T-helper 17 cell (primary cell): ENCODE measurements at regions not wholly inside any gene's neighbourhood (a gene's known extent, or its start where the extent isn't known, plus 50 kb on each side); places are given as distances from the start of the nearest gene placed in this dataset.

Experiments used
- ATAC-seq: fragments of 150-1000 bp; cut with Tn5 transposase; 2 replicates; pipeline ENCODE4 v1.10.0; 2021; ENCODE audit warnings: mild to moderate bottlenecking, moderate library complexity
- DNase-seq, 3 donors: peaks; one replicate each; pipeline versions ENCODE4 v3.0.0 to v3.0.0-alpha.2; 2020 to 2021
- H3K9me3 ChIP-seq: one replicate; pipeline ENCODE4 v1.7.0; 2013; ENCODE audit warnings: low read length, mild to moderate bottlenecking; ENCODE audit not compliant: control insufficient read depth, poor library complexity, severe bottlenecking
- H3K27ac Mint-ChIP-seq: one replicate; pipeline ENCODE4 v1.8.0; 2022; ENCODE audit warnings: mild to moderate bottlenecking, moderate library complexity, mixed read lengths
- H3K27me3 Mint-ChIP-seq: one replicate; pipeline ENCODE4 v1.8.0; 2022; ENCODE audit warnings: mixed read lengths
- H3K36me3 Mint-ChIP-seq: one replicate; pipeline ENCODE4 v1.8.0; 2022; ENCODE audit warnings: low read depth, mixed read lengths
- H3K4me1 Mint-ChIP-seq: one replicate; pipeline ENCODE4 v1.8.0; 2022; ENCODE audit warnings: mild to moderate bottlenecking, mixed read lengths
- H3K4me3 Mint-ChIP-seq: one replicate; pipeline ENCODE4 v1.8.0; 2022; ENCODE audit warnings: mild to moderate bottlenecking, moderate library complexity, mixed read lengths

DNA sequence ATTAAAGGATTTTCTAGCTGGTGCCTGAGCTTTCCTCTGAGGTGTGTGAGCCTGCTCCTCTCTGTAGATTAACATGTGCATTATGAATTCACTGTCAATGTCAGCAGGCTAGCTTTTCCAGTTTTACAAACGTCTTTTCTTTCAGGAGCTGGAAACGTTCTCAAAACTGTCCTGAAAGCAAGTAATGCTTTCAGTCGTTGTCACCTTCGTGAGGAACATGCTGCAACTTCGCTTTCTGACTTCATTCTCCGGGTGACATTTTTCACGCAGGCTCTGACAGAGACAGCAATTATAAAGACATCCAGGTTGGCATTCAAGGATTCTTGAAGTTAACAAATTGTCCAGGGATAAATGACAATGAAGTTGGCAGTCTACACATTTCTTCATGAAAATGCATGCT lies 671.5 kb downstream of the DHX35 start:
- no peak overlapping the region for H3K4me3 Mint-ChIP-seq
- no peak for ATAC-seq
- H3K4me1 Mint-ChIP-seq: no peaks in the 10 kb centered on the region
- no peak overlapping the region for H3K27ac Mint-ChIP-seq
- no peak for DNase-seq
- H3K9me3 ChIP-seq: no peaks in the 10 kb centered on the region
- no peaks in the 10 kb centered on the region for H3K27me3 Mint-ChIP-seq
- H3K36me3 Mint-ChIP-seq: no peaks in the 10 kb centered on the region

DNA sequence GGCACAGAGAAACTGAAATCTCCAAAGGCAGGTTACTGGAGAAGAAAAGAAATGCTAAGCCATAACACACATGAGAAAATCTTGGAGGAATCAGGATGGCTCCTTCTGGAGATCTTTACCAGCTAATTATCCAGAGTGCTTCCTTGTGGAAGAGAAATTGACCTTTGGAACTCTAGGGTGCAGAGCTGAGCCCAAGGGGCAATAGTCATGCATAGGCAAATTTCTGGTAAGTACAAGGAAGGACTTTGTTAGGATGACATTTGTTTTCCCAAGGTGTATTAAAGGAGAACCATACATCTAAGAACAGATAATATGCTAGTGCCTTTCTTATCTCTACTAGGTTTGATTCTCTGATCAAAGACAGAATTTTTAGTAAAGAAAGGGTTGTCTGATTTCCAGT lies 670.6 kb downstream of the DHX35 start:
- Mint-ChIP-seq H3K4me3 (no peak overlapping the region), H3K27me3 (no peaks in the 10 kb centered on the region), H3K4me1 (no peaks in the 10 kb centered on the region), H3K27ac (no peak overlapping the region), H3K36me3 (no peaks in the 10 kb centered on the region)
- DNase-seq (no peak), ATAC-seq (no peak)
- H3K9me3 ChIP-seq: no peaks in the 10 kb centered on the region

DNA sequence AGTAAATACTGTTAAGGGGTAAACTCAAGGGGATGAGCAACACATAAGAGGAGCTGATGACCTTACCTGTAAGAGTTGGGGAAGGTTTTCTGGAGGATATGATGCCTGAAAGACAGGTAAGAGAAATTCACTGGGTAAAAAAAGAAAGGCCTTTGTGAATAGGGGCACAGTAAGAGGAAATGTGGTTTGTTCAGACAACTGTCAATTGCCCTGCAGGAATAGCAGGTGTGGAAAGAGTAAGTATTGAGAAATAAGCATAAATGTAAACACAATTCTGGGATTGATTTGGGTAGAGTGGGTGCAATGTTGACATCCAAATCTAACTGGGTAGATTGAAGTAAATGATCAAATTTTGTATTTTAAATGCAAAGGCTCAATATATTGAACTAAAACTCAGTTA lies 670.0 kb downstream of the DHX35 start:
- no peak for DNase-seq
- H3K4me1 Mint-ChIP-seq: no peaks in the 10 kb centered on the region
- no peaks in the 10 kb centered on the region for H3K36me3 Mint-ChIP-seq
- ATAC-seq: no peak
- H3K9me3 ChIP-seq: no peaks in the 10 kb centered on the region
- no peak overlapping the region for H3K4me3 Mint-ChIP-seq
- no peaks in the 10 kb centered on the region for H3K27me3 Mint-ChIP-seq
- no peak overlapping the region for H3K27ac Mint-ChIP-seq

DNA sequence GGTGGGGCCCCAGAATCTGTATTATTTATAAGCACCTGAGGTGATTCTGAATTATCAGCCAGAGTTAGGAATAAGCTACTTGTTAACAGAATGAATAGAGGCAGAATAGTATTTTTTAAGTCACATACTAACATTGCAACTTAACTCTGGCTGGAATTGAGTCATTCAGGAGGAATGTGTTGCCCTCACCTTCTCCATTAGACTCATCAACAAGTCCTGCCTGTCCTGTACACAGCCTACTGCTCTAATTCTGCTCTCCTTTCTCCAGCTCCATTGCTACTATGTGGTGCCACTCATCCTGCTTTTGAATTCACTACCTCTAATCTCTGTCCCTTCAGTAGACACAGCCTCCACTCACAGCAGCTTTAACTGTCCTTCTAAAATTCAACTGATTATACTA lies 669.4 kb downstream of the DHX35 start:
- Mint-ChIP-seq H3K36me3 (no peaks in the 10 kb centered on the region), H3K27ac (no peak overlapping the region), H3K27me3 (no peaks in the 10 kb centered on the region), H3K4me1 (no peaks in the 10 kb centered on the region), H3K4me3 (no peak overlapping the region)
- no peak for DNase-seq
- ATAC-seq: no peak
- H3K9me3 ChIP-seq: no peaks in the 10 kb centered on the region

DNA sequence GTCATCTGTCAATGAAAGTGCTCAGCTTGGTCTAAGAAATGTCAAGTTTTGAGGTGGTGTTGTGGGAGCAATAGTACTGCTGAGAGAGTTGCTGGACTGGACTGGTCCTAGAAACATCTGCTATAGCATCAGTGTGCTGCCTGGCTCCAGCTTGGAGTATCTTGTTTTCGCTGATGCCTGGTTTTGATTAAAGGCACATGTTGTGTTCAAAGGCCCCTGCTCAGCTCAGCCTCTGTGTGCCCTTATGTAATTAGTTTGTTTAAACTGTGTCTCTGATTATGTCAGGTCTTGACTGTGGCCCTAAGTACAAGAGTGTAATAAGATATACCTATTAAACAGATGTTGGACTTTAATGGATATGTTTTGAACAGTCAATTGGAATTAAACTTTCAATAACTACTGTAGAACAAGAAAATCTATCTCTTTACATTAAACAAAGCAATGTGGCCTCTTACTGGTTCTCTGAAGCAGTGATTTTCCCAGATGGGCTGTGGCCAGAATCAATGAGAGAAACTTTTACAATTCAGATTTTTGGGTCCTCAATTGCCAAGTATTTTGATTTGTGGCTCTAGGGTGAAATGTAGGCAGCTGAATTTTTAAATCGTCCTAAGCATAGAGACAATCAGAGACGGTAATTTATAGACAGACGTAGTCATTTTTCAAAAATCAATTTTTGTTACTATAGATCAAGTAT lies 668.2 kb downstream of the DHX35 start:
- Mint-ChIP-seq H3K36me3 (no peaks in the 10 kb centered on the region), H3K4me1 (no peaks in the 10 kb centered on the region), H3K27ac (no peak overlapping the region), H3K27me3 (no peaks in the 10 kb centered on the region), H3K4me3 (no peak overlapping the region)
- H3K9me3 ChIP-seq: no peaks in the 10 kb centered on the region
- DNase-seq (no peak), ATAC-seq (no peak)

DNA sequence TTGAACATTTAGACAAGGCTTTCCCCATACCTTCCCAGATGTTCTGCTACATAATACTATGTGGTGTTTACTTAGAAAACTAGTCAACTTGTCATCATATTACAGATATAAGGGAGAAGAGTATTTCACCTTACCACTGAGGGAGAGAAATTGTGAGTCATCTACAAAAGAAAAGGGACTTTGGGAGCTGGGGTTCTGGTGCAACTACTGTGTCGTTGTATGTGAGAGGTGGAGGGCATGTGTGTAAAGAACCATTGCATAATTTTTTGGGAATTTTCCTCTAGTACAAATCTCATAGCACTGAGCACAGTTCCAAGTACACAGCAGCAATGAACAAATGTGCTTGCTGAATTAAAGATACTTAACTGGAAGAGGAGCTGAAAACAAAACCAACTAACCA lies 665.6 kb downstream of the DHX35 start:
- no peak for ATAC-seq
- peak overlapping the region; percentile 19 for H3K27ac Mint-ChIP-seq
- H3K9me3 ChIP-seq: no peaks in the 10 kb centered on the region
- H3K4me3 Mint-ChIP-seq: no peak overlapping the region
- H3K36me3 Mint-ChIP-seq: no peaks in the 10 kb centered on the region
- H3K27me3 Mint-ChIP-seq: no peaks in the 10 kb centered on the region
- DNase-seq: no peak
- no peaks in the 10 kb centered on the region for H3K4me1 Mint-ChIP-seq

DNA sequence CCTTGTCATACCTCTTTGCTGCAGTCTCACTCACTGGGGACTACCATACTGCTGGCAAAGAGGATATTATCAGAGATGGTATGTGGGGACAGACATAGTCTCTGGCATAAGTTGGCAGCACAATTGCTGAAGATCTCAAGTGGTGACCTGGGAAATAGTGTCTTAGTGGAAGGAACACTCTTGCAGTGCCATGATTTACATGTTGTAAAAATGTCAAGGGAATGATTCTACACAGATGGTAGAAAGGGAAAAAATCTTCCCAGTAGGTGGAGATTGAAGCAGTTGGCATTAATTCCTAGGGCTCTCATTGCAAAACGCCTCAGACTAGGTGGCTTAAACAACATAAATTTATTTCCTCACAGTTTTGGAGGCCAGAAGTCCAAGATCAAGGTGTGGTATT lies 662.2 kb downstream of the DHX35 start:
- no peaks in the 10 kb centered on the region for H3K4me1 Mint-ChIP-seq
- H3K9me3 ChIP-seq: no peaks in the 10 kb centered on the region
- no peak overlapping the region for H3K27ac Mint-ChIP-seq
- DNase-seq: no peak
- H3K4me3 Mint-ChIP-seq: no peak overlapping the region
- H3K27me3 Mint-ChIP-seq: no peaks in the 10 kb centered on the region
- ATAC-seq: no peak
- no peaks in the 10 kb centered on the region for H3K36me3 Mint-ChIP-seq

DNA sequence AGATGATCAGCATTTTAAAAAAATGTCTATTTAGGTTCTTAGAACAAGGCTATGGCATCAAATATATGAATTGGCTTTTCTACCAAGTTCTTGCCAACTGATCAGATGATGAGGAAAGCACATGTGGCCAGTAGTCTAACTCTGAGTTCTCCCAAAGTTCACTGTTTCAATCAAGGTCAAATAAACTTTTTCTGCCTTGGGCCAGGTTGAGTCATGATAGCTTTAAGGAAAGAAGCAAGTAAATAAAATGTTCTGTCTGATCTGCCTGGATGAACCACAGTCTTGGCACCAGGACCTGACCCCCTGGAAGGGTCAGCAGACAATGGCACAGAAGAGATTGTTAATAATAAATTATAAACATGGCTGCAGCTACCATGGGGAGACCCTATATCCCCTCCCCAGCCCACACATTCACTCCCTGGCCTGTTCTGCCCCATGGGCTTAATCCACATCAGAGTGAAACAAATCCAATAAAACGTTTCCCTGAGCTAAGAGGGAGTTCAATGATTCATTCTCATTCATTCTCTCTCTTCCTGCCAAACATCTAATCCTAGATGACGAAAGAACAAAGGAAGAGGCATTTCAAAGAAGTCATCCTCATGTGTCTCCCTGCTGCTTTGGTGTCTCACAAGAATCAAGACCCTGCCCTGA lies 661.6 kb downstream of the DHX35 start:
- H3K27me3 Mint-ChIP-seq: no peaks in the 10 kb centered on the region
- H3K36me3 Mint-ChIP-seq: no peaks in the 10 kb centered on the region
- H3K4me1 Mint-ChIP-seq: no peaks in the 10 kb centered on the region
- no peak overlapping the region for H3K4me3 Mint-ChIP-seq
- ATAC-seq: no peak
- no peak overlapping the region for H3K27ac Mint-ChIP-seq
- DNase-seq: no peak
- no peaks in the 10 kb centered on the region for H3K9me3 ChIP-seq

DNA sequence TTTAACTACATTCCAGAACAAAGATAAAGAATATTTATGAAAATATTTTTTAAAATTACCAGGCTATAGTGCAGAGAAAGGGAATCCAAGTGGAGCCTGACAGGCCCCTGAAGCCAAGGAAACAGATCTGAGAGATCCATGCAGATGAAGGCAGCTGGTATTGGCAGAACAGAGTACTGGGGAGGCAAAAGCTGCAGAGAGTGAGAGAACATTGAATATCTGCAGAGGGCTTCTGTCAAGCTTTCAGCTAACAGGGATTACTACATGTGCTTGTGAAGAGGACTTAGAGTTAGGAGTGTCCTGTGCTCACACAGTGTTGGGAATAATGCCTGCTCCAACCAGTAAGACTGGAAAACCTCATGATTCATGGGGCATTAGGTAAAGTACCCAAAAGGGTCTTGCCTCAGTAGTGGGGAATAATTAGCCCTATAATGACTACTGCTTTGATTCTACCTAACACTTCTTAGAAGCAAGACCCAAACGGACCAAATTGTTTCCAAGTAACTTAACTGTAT lies 657.2 kb downstream of the DHX35 start:
- no peaks in the 10 kb centered on the region for H3K27me3 Mint-ChIP-seq
- DNase-seq (no peak), ATAC-seq (no peak)
- H3K27ac Mint-ChIP-seq: no peak overlapping the region
- H3K4me3 Mint-ChIP-seq: no peak overlapping the region
- H3K4me1 Mint-ChIP-seq: no peaks in the 10 kb centered on the region
- no peaks in the 10 kb centered on the region for H3K36me3 Mint-ChIP-seq
- no peaks in the 10 kb centered on the region for H3K9me3 ChIP-seq

DNA sequence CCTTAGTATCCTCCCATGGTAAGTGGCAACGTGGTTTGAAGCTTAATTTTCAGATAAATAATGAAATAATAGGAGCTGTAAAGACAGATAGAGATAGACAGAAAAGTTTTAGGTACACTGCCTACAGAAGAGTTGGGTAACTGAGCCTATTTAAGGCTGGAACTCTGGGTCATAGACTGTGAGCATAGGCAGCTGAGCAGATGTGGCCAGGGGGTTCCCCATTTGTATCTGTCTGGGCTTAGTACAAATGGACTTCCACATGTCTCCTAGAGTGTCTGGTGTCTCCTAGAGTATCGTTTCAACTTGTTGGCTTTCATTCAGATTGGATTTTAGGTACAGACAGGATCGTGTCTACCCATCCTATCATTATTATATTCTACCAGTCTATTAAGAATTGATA lies 649.8 kb downstream of the DHX35 start:
- H3K4me3 Mint-ChIP-seq: no peak overlapping the region
- no peak overlapping the region for H3K27ac Mint-ChIP-seq
- no peaks in the 10 kb centered on the region for H3K36me3 Mint-ChIP-seq
- H3K4me1 Mint-ChIP-seq: no peaks in the 10 kb centered on the region
- DNase-seq (no peak), ATAC-seq (no peak)
- H3K27me3 Mint-ChIP-seq: no peaks in the 10 kb centered on the region
- no peaks in the 10 kb centered on the region for H3K9me3 ChIP-seq

DNA sequence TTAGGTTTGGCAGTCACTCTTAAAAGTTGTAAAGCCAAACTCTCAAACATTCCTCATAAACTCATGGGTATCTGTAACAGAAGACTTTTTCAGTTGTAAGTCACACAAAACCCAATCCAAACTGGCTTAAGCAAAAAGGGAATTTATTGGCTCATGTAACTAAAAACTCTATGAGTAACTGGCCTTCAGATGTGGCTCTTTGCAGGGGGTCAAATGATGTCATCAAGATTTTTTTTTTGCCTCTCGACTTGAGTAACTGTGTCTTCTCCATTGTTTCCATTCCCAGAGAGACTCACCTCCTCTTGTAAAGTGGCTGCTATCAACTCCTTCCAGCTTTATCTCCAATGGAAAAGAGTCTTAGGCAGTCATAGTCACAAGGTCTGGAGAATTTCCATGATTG lies 645.0 kb downstream of the DHX35 start:
- Mint-ChIP-seq H3K27me3 (no peaks in the 10 kb centered on the region), H3K36me3 (no peaks in the 10 kb centered on the region), H3K4me3 (no peak overlapping the region), H3K27ac (no peak overlapping the region), H3K4me1 (no peaks in the 10 kb centered on the region)
- H3K9me3 ChIP-seq: no peaks in the 10 kb centered on the region
- no peak for DNase-seq
- ATAC-seq: no peak

DNA sequence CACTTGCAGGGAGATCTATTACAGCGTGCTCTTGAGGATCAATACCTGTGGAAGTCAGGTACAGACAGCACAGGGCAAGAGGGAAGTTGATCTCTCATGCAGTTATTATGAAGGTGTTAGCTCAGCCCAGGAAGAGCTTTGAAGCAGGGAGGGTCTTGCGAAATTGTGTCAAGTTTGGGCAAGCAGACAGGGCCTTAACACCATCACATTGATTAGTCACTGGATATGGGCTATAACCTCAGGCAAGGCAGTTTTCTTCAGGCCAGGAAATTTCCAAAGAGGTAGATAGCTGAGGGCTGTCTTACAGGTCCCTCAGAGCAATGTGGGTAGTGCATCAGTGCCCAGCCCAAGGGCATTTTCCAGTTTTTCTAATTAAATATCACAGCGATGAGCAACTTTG lies 643.8 kb downstream of the DHX35 start:
- Mint-ChIP-seq H3K27me3 (no peaks in the 10 kb centered on the region), H3K4me3 (no peak overlapping the region), H3K36me3 (no peaks in the 10 kb centered on the region), H3K4me1 (no peaks in the 10 kb centered on the region), H3K27ac (no peak overlapping the region)
- no peak for DNase-seq
- no peak for ATAC-seq
- no peaks in the 10 kb centered on the region for H3K9me3 ChIP-seq

DNA sequence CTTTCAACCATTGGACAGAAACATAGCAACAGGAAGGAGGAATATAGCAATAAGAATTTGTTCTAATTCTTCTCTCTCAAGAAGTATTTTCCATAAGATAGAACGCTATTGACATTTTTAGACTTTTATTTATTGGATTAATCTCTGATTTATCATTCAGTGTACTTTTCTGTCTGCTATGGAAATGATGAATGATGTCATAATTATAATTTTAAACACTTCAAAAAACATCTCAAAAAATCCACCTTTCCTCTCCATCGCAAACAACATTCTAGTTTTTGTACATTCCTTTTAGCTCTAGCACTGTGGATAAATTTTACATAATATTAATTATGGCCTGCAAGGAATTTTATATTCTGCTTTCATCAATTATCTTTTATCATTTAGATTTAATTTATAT lies 643.2 kb downstream of the DHX35 start:
- no peak for ATAC-seq
- no peak for DNase-seq
- no peak overlapping the region for H3K27ac Mint-ChIP-seq
- H3K4me1 Mint-ChIP-seq: no peaks in the 10 kb centered on the region
- no peaks in the 10 kb centered on the region for H3K9me3 ChIP-seq
- H3K4me3 Mint-ChIP-seq: no peak overlapping the region
- H3K36me3 Mint-ChIP-seq: no peaks in the 10 kb centered on the region
- no peaks in the 10 kb centered on the region for H3K27me3 Mint-ChIP-seq

DNA sequence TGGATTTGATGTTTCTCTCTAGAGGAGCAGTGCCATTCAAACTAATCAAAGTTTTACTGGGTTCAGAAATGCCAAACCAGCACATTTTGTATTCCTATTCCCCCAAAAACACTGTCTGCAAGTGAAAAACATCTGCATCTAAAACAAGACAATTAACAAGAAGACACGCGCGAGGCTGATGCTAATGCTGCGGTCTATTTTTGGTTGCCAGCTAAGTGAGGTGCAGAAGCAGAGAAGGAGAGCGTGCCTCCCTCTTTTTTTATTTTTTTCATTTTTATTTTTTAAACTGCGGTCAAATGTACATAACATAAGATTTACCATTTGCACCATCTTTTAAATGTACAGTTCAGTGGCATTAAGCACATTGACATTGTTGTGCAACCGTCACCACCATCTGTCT lies 641.1 kb downstream of the DHX35 start:
- ATAC-seq (no peak), DNase-seq (no peak)
- no peaks in the 10 kb centered on the region for H3K4me1 Mint-ChIP-seq
- no peaks in the 10 kb centered on the region for H3K36me3 Mint-ChIP-seq
- no peaks in the 10 kb centered on the region for H3K9me3 ChIP-seq
- H3K4me3 Mint-ChIP-seq: no peak overlapping the region
- H3K27ac Mint-ChIP-seq: no peak overlapping the region
- no peaks in the 10 kb centered on the region for H3K27me3 Mint-ChIP-seq
